ENCODE measurements at regions not wholly inside any gene's neighbourhood (a gene's known extent, or its start where the extent isn't known, plus 50 kb on each side); places are given as distances from the start of the nearest gene placed in this dataset.

DNA sequence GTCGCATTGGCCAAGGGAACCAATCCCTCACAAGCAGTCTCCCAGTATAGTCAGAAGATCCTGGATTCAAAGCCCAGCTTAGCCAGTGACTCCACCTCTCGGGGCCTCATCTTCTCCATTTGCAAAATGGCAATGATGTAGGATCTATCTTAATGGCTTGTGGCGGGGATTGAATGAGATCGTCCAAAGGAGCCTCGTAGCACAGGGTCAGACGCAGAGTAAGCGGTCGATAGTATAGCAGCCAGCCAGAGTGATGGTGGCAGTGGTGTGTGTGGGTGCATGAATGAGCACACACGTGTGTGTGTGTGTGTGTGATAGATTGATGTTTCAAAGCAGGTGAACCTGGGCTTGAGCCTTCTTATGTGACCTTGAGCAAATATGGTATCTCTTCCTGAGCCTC is 79.8 kb upstream of the WNT4 start:
- DNase-seq: no peak

DNA sequence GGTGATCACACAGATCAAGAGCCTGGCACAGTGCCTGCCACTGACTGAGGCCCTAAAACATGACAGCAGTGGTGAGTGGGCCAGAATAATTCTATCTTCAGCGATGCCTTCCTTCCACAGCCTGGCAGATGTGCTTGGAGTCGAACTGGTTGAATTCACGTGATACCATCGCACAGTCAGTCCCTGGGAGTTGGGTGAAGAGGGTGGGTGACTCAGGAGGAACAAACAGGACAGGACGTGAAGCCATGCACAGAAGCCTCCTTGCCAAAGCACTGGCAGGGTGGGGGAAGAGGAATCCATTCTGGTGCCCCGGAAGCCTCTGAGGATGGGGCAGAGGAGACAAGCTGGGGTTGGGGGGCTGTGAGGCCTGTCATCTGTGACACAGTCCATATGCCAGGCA is 80.3 kb upstream of the WNT4 start:
- DNase-seq: no peak

DNA sequence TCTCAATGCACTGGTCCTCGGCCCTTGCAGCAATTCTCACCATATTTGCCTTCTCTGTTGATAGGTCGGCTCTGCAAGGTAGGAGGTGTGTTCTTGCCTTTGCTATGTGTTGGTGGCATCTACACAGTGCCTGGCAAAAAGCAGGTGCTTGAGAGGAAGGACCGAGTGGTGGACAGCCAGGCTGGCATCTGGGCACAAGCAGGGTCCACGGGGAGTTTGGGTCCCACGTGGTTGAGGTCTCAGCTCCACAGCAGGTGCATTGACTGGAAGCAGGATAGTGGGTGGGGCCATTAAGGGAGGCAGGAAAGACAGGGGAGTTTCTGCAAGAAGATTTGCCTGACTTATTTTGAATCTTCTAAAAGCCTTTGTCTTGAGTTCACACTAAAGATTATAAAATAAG is 81.2 kb upstream of the WNT4 start:
- no peak for DNase-seq

DNA sequence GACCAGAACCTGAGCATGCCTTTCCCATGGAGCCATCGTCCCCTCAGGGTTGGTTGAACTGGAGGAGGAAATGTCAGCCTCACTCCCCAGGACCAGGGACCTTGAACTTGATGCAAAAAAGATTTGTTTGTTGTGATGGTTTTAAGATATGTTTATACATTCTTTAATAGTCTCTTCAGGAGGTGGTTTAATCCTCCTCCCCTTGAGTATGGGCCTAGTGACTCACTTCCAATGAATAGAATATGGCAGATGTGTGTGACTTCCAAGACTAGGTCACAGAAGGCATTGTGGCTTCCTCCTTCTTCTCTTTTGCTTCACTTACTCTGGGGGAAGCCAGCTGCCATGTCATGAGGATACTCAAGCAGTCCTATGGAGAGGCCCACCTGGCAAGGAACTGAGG is 81.7 kb upstream of the WNT4 start:
- no peak for DNase-seq

DNA sequence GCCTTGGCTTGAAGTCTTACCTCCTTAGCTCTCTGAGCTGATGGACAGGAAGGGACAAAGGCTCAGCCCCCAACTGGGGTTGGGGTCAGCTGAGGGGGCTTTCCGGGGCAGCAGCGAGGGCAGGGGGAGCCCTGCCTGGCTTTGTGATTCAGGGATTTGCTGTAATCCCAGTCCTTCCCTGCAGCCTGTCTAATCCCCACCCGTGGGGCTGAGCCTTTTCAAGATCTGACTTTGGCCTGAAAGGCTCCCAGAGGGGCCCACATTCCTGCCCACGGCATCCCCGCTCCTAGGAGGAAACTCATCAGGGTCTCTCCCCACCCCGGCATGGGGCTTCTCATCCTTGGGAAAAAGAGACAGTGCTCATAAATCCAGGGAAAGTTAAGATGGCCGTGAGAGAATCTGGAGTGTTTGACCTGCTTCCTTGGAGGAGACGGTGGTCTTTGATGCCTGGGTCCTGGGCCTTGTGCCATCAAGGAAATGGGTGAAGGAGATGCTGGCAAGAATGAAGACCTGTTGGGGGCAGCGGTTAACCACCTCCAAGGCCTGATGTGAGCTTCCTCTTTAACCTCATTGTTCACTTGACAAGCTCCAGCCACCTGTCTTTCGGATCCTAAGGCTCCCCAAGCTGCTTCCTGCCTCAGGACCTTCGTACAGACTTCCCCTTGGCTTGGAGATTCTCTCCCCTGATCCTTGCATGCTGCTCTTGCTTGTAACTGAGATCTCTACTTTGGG is 83.1 kb upstream of the WNT4 start:
- DNase-seq: no peak

DNA sequence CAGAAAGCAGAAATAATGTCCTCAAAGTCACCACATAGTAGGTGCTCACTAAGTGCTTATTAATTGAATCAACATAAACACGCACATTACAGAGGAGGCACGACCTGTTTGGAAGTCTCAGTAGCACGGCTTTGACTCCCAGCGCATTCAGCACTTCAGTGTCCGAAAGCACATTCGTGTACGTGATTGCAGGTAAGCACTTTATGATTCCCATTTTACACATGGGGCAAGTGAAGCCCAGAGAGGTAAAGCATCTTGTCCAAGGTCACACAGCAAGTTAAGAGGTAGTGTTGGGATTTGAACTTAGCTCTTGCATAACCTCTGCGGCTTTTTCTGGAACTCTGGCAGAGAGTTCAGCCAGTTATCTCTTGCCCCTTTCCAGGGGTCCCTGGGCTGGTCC is 85.2 kb upstream of the WNT4 start:
- no peak for DNase-seq

DNA sequence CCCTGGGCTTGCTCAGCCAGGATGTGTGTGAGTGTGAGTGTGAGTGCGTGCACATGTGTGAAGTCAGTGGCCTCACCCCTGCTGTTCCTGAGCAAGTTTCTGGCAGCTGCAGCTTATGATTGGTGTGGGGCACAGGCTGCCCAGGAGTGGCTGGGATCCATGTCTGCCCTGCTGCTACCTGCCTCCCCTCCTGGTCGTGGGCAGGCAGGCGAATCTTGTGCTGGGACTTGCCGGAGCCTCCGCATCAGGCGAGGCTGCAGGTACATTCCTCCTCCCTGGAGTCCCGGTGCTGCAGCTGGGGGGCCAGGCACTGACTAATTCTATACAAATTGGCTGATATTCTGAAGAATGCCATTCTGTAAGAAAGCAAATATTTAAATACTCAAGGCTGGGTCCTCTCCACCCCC is 85.6 kb upstream of the WNT4 start:
- no peak for DNase-seq

DNA sequence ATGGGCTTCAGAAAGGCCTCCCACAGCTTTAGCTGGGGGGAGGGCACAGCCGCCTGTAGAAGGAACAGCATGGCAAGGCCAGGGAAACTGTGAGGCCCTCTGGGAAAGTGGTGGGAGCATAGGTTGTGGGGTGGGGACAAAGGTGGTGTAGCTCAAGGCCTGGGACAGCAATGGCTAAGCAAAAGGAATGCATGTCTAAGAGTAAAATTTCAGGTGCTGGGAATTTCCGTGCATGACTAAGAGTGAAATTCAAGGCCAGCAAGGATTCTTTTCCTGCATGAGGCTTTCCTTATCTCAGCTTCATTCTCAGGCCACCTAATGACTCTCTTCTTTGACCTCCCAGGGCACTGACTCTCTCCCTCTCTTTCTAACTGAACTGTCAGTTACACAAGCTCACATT is 86.5 kb upstream of the WNT4 start:
- peak; percentile 37 to 48 (median 47) for DNase-seq

DNA sequence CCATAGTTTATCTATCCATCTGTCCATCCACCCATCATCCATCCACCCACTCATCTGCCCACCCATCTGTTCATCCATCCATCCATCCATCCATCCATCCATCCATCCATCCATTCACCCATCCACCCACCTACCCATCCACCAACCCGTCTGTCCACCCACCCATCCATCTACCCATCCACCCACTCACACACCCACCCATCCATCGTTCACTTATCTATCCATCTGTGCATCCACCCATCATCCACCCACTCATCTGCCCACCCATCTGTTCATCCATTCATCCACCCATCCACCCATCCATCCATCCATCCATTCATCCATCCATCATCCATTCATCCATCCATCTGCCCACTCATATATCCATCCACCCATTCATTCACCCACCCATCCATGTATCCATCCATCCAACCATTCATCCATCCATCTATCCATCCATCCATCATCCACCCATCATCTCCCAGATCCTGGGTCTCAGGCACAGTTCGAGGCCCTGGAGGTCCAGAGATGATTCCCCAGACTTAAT is 88.2 kb upstream of the WNT4 start:
- DNase-seq: no peak

DNA sequence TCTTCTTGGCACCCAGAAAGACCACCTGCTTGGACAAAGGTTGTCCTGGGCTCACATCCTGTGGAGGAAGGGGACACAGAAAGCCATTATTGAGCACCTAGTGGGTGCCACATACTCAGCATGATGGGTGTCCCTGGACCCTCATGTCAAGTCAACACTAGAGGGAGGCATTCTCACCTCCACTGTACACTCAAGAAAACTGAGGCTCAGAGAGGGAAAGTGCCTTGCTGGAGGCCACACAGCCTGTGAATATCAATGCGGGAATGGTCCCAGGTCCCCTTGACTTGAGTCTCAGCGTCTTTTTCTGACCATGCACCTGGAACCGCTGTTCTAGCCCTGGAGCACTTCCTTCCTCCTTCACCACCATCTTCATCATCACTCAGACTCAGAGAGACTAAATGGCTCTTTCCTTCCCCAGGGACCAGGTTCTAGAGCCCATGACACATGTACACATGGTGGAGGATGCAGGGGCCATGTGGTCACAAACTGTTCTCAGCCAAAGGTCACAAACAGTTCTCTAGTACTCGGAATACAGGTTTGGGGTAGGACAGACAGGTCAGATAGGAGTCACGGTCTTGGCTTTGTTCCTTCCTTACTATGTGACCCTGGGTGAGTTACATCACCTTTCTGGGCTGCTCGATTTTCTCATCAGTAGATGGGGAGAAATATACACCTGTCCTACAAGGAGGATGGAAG is 89.2 kb upstream of the WNT4 start:
- no peak for DNase-seq

DNA sequence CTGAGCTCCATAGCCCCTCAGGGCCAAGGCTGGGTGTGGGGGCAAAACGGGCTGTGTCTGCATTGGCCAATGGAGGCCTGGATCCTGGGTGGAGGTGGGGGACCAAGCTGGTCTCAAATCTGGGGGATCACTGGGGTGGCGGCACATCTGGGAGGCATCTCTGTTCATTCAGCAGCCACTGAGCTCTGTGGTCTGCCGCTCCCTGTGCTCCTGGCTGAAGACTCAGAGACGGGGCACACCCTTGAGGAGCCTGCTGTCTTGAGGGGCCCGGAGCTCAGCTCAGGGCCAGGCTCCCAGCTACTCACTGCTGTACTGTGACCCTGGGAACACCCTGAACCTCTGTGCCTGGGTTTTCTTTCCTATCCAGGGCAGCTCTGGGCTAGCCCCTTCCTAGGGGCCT is 90.3 kb upstream of the WNT4 start:
- DNase-seq: no peak

DNA sequence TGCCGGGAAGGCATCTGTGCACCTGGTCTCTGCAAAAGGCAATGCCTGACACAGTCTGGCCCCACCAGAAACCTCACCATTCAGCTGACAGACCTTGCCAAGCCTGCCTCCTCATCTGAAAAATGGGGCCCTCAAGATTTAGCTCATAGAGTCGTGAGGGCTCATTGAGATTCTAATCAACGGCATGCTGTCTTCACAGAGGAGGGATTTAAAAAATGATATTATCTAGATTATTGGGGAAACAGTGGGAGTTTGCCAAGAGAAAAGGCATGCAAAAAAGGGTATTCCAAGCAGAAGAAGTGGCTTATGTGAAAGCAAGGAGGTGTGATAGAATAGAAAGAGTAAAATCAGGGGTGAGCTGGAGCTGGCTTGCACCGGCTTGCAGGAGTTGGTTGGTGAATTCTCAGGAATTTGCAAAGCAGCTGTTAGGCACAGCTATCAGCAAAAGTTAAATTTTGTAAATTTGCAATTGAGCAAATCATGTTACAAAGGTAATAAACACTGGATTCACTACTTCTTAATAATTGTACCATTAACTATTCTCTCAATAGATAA is 91.7 kb upstream of the WNT4 start:
- no peak for DNase-seq

DNA sequence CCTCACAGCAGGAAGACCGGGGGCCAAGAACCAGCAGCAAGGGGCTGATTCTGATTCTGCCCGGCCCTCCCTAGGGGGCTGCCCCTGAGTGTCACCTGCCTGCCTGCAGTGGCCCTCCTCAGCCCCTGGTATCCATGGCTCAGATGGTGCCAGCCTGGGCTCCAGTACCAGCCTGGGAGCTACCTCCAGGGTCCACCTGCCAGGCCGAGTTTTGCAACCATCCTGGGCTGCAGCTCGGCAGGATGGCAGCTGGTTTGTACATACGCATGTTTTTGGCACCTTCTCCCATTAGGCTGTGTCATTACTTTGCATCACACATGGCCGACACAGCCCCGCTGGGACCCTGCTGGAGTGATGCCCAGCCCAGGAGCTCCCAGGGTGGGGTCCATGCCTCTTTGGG is 93.3 kb upstream of the WNT4 start:
- no peak for DNase-seq

DNA sequence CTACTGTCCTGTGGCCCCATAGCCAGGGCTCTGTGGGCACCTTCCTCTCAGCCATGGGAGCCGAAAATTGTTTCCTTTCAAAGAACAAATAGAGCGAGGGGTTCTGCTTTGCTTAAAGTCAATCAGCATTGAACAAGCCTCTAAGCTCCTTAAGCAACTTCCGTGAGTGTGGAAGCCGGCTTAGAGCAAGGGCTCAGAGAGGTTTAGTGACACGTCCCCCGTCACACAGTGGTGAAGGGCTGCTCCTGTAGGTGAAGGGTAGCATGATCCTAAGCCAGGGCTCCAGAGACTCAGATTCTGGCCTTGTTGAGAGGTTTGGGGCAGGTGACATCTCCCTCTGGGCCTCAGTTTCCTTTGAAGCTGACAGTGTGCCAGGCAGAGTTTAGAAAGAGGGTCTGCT is 94.0 kb upstream of the WNT4 start:
- no peak for DNase-seq

DNA sequence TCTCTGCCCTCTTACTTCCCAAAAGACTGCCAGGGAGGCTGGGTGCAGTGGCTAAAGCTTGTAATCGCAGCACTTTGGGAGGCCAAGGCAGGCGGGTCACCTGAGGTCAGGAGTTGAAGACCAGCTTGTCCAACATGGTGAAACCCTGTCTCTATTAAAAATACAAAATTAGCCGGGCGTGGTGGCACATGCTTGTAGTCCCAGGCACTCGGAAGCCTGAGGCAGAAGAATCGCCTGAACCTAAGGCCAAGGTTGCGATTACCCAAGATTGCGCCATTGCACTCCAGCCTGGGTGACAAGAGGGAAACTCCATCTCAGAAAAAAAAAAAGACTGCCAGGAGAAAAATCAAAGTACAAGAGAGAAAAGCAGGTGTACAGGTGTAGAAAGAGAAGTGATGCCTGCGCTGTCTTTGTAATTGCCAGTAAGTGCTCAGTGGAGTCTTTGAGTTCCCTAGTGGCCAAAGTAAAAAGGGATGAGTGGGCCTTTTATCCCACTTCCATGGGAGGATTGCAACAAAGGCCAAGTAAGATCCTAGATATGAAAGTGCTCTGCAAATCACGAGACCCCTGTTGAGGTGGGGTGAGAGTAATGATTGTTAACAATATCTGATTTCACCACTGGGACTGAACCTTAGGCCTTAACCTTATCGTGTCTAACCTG is 94.7 kb upstream of the WNT4 start:
- DNase-seq: peak in 2 of 3 donors; percentile 21

DNA sequence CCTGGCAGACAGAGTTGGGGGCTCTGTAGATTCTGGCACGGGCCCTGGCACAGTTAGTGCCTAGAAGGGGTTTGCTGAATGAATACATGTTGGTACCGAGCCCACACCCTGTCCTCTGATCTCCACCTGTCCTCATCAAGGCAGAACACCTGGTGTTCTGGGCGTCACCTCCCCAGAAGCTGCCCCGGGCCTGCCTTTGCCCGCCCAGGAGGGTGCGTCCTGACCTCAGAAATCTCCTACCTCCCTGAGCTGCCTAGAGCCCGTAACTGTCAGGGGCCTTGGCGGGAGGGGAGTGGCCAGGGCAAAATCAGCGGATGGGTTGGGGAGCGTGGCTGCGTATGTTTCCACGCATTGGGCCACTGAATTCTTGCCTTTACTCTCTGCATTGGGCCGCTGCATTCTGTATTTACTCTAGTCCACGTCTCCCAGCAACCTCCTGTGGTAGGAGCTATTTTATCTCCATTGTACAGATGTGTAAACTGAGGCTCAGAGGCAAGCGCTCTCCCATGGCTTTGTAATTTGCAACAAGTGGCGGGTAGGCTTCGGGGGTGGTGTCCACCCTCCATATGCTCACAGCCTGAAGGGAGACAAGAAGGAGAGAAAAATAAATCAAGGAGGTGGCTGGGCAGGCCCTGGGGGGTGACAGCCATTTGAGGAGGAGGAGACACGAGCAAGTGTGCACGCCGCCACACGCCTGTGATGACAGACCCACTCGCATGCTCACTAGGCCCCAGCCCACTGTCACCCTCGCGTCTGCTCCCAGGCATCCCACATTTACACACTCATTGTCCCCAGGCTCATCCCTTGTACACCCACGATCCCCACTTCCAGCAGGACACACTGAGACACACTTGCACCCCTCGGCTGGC is 95.7 kb upstream of the WNT4 start:
- DNase-seq: no peak

DNA sequence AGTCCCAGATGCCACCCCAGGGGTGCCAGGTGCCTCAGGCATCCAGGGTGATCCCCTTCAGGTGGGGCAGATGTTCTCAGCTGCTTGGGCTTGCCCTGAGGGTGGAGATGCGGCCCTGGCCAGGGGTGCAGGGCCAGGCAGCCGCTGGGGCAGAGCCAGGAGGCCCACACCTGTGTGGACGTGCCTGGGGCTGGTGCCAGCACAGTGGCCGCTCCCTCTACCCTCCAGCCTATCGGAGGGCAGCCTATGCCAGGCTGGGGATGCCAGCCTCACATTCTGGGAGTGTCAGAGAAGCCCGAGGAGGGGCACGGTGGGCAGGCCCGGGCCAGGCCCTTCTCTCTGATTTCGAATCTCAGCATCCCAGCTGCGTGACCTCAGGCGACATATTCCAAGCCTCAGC is 96.5 kb upstream of the WNT4 start:
- DNase-seq: no peak

DNA sequence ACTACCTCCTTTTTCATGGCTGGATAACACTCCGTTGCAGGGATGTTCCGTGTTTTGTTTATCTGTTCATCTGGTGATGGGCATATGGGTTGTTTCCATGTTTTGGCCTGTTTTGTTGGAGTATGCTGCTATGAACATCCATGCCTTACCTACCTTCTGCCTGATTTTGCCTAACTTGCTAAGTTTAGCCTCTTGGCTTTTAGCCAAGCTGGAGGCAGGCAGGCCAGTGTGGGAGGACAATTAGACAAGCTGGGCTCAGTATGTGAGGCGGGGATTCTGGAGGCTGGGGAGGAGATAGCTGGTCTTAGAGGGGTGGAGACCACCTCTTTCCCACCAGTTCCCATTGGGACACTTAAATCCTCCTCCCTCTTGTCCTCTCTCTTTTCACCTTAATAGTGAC is 98.4 kb upstream of the WNT4 start:
- DNase-seq: no peak

DNA sequence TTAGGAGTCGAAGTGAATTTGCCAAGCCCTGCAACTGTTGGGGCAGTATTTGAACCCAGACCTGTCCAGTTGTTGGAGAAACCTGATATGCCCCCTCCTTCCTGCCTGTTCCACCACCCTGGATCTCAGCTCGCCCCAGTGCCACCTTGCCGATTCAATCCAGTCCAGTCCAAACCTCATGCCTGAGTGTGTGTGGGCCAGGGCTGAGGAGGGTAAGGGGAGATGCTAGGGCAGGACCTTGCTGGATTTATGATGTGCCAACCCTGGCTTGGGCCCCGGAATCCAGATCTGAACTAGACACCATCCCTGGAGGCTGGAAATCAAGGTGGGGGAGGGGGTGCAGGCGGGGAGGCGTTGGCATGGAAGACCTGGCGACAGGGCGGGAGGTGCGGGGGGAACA is 98.9 kb upstream of the WNT4 start:
- DNase-seq: no peak

DNA sequence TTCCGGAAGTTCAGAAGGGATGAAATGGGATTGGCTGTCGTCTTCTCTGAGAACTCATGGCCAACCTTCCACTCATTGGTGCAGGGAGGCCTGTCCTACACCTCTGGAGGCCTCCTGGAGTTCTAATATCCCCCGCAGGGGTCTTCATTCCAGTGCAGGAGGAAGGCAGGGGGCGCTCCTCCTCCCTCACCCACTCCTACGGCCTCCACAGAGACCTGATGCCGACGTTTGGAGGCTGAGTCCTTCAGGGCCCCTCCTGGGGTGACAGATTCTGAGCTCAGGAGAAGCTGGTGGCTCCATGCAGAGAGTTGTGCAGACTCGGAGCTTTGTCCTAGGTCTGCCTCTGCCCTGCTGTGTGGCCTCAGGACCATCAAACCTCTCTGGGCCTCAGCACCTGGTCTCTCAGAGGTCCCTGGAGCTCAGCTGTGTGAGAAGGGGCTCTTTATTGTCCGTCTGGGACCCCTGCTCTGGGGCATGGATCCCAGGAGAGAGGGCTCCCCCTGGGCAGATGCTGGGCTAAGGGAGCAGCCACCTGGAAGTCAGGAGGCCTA is 102.3 kb upstream of the WNT4 start:
- no peak for DNase-seq

DNA sequence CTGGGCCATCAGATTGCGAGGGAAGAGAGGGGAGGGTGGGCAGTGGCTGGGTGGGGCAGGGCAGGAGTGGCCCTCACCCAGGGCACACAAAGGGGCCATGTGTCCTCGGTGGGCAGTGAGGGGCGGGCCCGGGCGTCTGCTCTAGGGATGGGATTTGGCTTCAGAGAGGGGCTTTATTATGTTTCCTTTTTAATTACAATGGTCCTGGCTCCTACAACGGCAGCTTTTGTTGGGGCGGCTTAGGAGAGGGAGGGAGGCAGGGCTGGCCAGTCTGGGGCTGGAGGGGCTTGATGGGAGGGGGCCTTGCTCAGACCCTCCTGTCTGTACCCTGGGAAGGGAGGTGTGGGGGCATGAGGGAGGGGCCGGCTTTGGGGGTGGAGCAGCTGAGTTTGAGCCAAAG is 102.8 kb upstream of the WNT4 start:
- no peak for DNase-seq

DNA sequence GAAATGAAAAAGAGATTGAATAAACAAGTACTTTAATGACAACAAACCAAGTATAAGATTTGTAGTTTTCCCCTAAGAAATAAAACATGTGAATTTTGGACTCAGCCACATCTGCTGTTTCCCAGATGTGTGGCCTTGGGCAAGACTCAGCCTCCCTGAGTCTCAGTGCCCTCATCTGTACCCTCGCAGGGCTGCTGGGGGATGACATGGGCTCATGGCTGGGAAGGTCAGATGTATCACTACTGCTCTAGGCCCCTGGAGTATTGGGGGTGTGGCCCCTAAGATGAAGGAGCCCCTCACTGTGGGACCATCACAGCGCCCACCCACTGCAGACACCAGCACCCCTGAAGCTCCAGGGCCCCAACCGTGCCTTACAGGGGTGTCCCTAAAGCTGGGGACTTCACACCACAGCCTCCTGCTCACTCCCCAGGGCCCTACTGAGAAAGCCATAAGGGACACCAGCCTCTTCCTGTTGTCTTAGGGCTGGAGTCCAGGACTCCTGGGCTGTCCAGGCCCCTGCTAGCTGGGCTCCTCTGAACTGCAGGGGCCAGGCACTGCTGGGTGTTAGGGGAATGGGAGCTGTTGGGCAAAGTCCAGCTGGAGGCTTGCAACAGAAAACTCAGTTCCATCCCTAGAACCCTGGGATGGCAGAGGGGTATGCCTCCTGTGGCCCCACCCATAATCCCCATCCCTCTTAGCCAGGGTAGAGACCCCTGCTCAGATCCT is 104.0 kb upstream of the WNT4 start:
- no peak for DNase-seq
